Astrocyte of the spinal cord (primary cell): ENCODE measurements at regions not wholly inside any gene's neighbourhood (a gene's known extent, or its start where the extent isn't known, plus 50 kb on each side); places are given as distances from the start of the nearest gene placed in this dataset.

Experiments
- DNase-seq: peaks from one replicate; pipeline ENCODE4 v3.0.0; 2011; ENCODE audit warnings: low read depth, low spot score
- H3K4me3 ChIP-seq: 2 replicates; pipeline ENCODE4 v1.5.1; 2011; ENCODE audit warnings: low read depth, mild to moderate bottlenecking, low read length, moderate library complexity
- in situ Hi-C: cut with HindIII; loops from 2 replicates; pipeline ENCODE4 v1.10.0; 2017; ENCODE audit warnings: low sequenced_read_pairs
- TF ChIP-seq, protein P1 (sequence below): IDR thresholded peaks from 2 replicates; pipeline ENCODE4 v1.5.1; 2012; ENCODE audit warnings: low read depth, mild to moderate bottlenecking, low read length, inconsistent platforms

GRCh38 chr6:140049251-140049650 lies 674.8 kb upstream of the CITED2 start:
- in situ Hi-C loops: no loop called here
- TF ChIP-seq, protein P1, sequence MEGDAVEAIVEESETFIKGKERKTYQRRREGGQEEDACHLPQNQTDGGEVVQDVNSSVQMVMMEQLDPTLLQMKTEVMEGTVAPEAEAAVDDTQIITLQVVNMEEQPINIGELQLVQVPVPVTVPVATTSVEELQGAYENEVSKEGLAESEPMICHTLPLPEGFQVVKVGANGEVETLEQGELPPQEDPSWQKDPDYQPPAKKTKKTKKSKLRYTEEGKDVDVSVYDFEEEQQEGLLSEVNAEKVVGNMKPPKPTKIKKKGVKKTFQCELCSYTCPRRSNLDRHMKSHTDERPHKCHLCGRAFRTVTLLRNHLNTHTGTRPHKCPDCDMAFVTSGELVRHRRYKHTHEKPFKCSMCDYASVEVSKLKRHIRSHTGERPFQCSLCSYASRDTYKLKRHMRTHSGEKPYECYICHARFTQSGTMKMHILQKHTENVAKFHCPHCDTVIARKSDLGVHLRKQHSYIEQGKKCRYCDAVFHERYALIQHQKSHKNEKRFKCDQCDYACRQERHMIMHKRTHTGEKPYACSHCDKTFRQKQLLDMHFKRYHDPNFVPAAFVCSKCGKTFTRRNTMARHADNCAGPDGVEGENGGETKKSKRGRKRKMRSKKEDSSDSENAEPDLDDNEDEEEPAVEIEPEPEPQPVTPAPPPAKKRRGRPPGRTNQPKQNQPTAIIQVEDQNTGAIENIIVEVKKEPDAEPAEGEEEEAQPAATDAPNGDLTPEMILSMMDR: no peak
- no peak for DNase-seq
- H3K4me3 ChIP-seq: no peak overlapping the region

GRCh38 chr6:140048202-140048790 lies 673.8 kb upstream of the CITED2 start:
- TF ChIP-seq, protein P1: no peak
- in situ Hi-C loops: no loop called here
- no peak overlapping the region for H3K4me3 ChIP-seq
- no peak for DNase-seq

DNA sequence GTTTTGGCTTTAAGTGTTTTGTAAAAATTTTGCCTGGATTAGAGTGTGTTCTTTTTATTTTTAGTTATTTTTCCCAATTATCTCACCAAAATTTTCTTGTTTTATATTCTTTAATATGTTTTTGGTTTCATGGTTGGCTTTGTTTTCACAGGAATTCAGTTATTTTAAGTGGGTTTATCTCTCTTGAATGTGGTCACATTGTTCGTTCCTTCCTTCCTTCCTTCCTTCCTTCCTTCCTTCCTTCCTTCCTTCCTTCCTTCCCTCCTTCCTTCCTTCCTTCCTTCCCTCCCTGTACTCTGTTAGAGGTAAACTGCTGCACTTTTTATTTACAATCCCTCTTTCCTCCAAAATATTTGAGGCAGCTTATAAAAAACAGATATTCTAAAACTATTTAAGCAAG lies 672.9 kb upstream of the CITED2 start:
- H3K4me3 ChIP-seq: no peak overlapping the region
- TF ChIP-seq, protein P1: no peak
- DNase-seq: no peak
- in situ Hi-C loops: no loop called here

- in situ Hi-C loops: no loop called here
- no peak overlapping the region for H3K4me3 ChIP-seq
- DNase-seq: no peak
- TF ChIP-seq, protein P1: no peak
Measured at GRCh38 chr6:140046016-140046632, 671.7 kb upstream of the CITED2 start.

DNA sequence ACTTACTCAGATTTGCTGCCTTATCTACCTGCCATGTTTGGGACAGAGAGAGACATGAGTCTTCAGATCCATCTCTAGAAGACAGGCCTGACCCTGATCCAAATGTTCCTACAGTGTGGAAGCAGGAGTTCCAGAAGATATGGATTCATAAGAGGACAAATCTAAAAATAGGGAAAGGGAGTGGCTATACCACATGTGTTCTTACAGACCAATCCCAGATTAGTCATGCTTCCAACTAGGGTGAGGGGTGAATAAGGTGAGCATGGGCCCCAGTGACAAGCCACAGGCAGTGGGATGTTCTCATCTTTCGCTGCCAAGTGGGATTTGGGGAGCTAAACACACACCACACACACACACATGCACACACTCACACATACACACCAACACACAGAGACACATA lies 670.7 kb upstream of the CITED2 start:
- TF ChIP-seq, protein P1: no peak
- DNase-seq: no peak
- H3K4me3 ChIP-seq: no peak overlapping the region
- in situ Hi-C loops: no loop called here

- H3K4me3 ChIP-seq: no peak overlapping the region
- in situ Hi-C loops: no loop called here
- DNase-seq: no peak
Measured at GRCh38 chr6:140044626-140045025, 670.2 kb upstream of the CITED2 start.

More at GRCh38 chr6:140044626-140045025, 670.2 kb upstream of the CITED2 start:
- TF ChIP-seq, protein P1: no peak
